SK-N-SH treated with all-trans-retinoic acid at 6 μM for 48 hours (cell line): ENCODE measurements at regions not wholly inside any gene's neighbourhood (a gene's known extent, or its start where the extent isn't known, plus 50 kb on each side); places are given as distances from the start of the nearest gene placed in this dataset.

ENCODE experiments used
- ATAC-seq: fragments of 200-7000 bp; cut with Tn5 transposase; 3 replicates; pipeline ENCODE4 v1.9.1; 2020; ENCODE audit warnings: mild to moderate bottlenecking, moderate library complexity
- ARNTL ChIP-seq: fragments of 450-650 bp; formaldehyde crosslinking; IDR thresholded peaks from 2 replicates; pipeline ENCODE4 v1.5.0; 2020; ENCODE audit warnings: low read depth, mild to moderate bottlenecking, moderate library complexity, borderline replicate concordance
- BACH2 ChIP-seq: fragments of 250-450 bp; sonication (Bioruptor Pico); IDR thresholded peaks from 2 replicates; pipeline ENCODE4 v1.9.0; 2021; ENCODE audit warnings: mild to moderate bottlenecking, borderline replicate concordance
- CREB5 ChIP-seq: fragments of 250-450 bp; sonication (Bioruptor Pico); IDR thresholded peaks from 2 replicates; pipeline ENCODE4 v1.5.1; 2020; ENCODE audit warnings: low read depth, mild to moderate bottlenecking, moderate library complexity
- CSDC2 ChIP-seq: fragments of 250-450 bp; sonication (Bioruptor Pico); IDR thresholded peaks from 2 replicates; pipeline ENCODE4 v1.5.0; 2020; ENCODE audit warnings: mild to moderate bottlenecking, moderate library complexity
- CSRNP3 ChIP-seq: fragments of 250-450 bp; sonication (Bioruptor Pico); IDR thresholded peaks from 2 replicates; pipeline ENCODE4 v1.5.1; 2021; ENCODE audit warnings: mild to moderate bottlenecking, moderate library complexity
- ESRRG ChIP-seq: fragments of 250-450 bp; sonication (Bioruptor Pico); IDR thresholded peaks from 2 replicates; pipeline ENCODE4 v1.6.1; 2021; ENCODE audit warnings: mild to moderate bottlenecking
- GLIS3 ChIP-seq: fragments of 250-450 bp; sonication (Bioruptor Pico); IDR thresholded peaks from 2 replicates; pipeline ENCODE4 v1.5.0; 2020; ENCODE audit warnings: mild to moderate bottlenecking, moderate library complexity
- ISL1 ChIP-seq: fragments of 250-450 bp; sonication (Bioruptor Pico); IDR thresholded peaks from 2 replicates; pipeline ENCODE4 v2.1.2; 2022; ENCODE audit warnings: mild to moderate bottlenecking, moderate library complexity
- OSR1 ChIP-seq: fragments of 250-450 bp; sonication (Bioruptor Pico); IDR thresholded peaks from 2 replicates; pipeline ENCODE4 v1.8.0; 2022; ENCODE audit warnings: moderate library complexity, mild to moderate bottlenecking, inconsistent platforms
- PATZ1 ChIP-seq: fragments of 250-450 bp; sonication (Bioruptor Pico); IDR thresholded peaks from 2 replicates; pipeline ENCODE4 v1.8.0; 2020; ENCODE audit warnings: mild to moderate bottlenecking, moderate library complexity, borderline replicate concordance
- PPARA ChIP-seq: fragments of 250-450 bp; sonication (Bioruptor Pico); IDR thresholded peaks from 2 replicates; pipeline ENCODE4 v1.5.0; 2020; ENCODE audit warnings: mild to moderate bottlenecking, borderline replicate concordance
- SNAI2 ChIP-seq: fragments of 250-450 bp; sonication (Bioruptor Pico); IDR thresholded peaks from 2 replicates; pipeline ENCODE4 v1.5.0; 2020; ENCODE audit warnings: mild to moderate bottlenecking, moderate library complexity
- TCF4 ChIP-seq: fragments of 250-450 bp; sonication (Bioruptor Pico); IDR thresholded peaks from 2 replicates; pipeline ENCODE4 v1.8.0; 2021; ENCODE audit warnings: mild to moderate bottlenecking, moderate library complexity, borderline replicate concordance
- TOX ChIP-seq: fragments of 250-450 bp; sonication (Bioruptor Pico); IDR thresholded peaks from 2 replicates; pipeline ENCODE4 v1.8.0; 2021; ENCODE audit warnings: mild to moderate bottlenecking, moderate library complexity, borderline replicate concordance
- TSHZ2 ChIP-seq: fragments of 250-450 bp; sonication (Bioruptor Pico); IDR thresholded peaks from 2 replicates; pipeline ENCODE4 v1.5.0; 2020; ENCODE audit warnings: mild to moderate bottlenecking, moderate library complexity
- ZC3H10 ChIP-seq: fragments of 250-450 bp; sonication (Bioruptor Pico); IDR thresholded peaks from 2 replicates; pipeline ENCODE4 v1.5.1; 2021; ENCODE audit warnings: mild to moderate bottlenecking, moderate library complexity
- ZFP3 ChIP-seq: fragments of 250-450 bp; sonication (Bioruptor Pico); IDR thresholded peaks from 2 replicates; pipeline ENCODE4 v1.5.0; 2020; ENCODE audit warnings: mild to moderate bottlenecking, moderate library complexity
- ZFP30 ChIP-seq: fragments of 450-650 bp; formaldehyde crosslinking; IDR thresholded peaks from 2 replicates; pipeline ENCODE4 v1.5.0; 2022; ENCODE audit warnings: mild to moderate bottlenecking, moderate library complexity
- ZNF565 ChIP-seq: fragments of 450-650 bp; formaldehyde crosslinking; conservative IDR thresholded peaks from 2 replicates; pipeline ENCODE4 v1.5.0; 2020; ENCODE audit warnings: low read depth, mild to moderate bottlenecking, moderate library complexity
- ZNF70 ChIP-seq: fragments of 450-650 bp; formaldehyde crosslinking; IDR thresholded peaks from 2 replicates; pipeline ENCODE4 v1.5.0; 2020; ENCODE audit warnings: mild to moderate bottlenecking, moderate library complexity
- ZNF8 ChIP-seq: fragments of 450-650 bp; formaldehyde crosslinking; IDR thresholded peaks from 2 replicates; pipeline ENCODE4 v1.5.0; 2020; ENCODE audit warnings: mild to moderate bottlenecking, moderate library complexity

- no peak for TF ChIP-seq CSRNP3 (CRISPR knock-in tag)
- no peak for TF ChIP-seq ZNF70
- TF ChIP-seq TSHZ2 = no peak
- TF ChIP-seq CREB5 (CRISPR knock-in tag) = no peak
- no peak for TF ChIP-seq ESRRG (CRISPR knock-in tag)
- TF ChIP-seq SNAI2 (CRISPR knock-in tag) = no peak
- TF ChIP-seq TOX (CRISPR knock-in tag) = no peak
- TF ChIP-seq ZFP3 (CRISPR knock-in tag) = no peak
- TF ChIP-seq PPARA (CRISPR knock-in tag) = no peak
- TF ChIP-seq ARNTL = no peak
- TF ChIP-seq GLIS3 (CRISPR knock-in tag) = no peak
- no peak for TF ChIP-seq ZNF565 (CRISPR knock-in tag)
- no peak for TF ChIP-seq BACH2
- no peak for TF ChIP-seq CSDC2 (CRISPR knock-in tag)
- TF ChIP-seq ZFP30 (CRISPR knock-in tag) = no peak
- ATAC-seq = no peak
Measured at GRCh38 chr3:34852844-34853439, 786.4 kb upstream of the ARPP21 start.

- TF ChIP-seq CSRNP3 (CRISPR knock-in tag) (no peak), TCF4 (no peak), GLIS3 (CRISPR knock-in tag) (no peak), ZFP30 (CRISPR knock-in tag) (no peak), ZNF8 (CRISPR knock-in tag) (no peak), ZC3H10 (no peak), TOX (CRISPR knock-in tag) (no peak), ZNF70 (no peak), ZFP3 (CRISPR knock-in tag) (no peak)
- TF ChIP-seq, all 23 proteins: peak for 0
- ATAC-seq = no peak
Measured at GRCh38 chr3:34856081-34856947, 783.0 kb upstream of the ARPP21 start.

GRCh38 chr3:34858067-34858660 is 781.2 kb upstream of the ARPP21 start:
- ATAC-seq = no peak
- TF ChIP-seq ZFP30 (CRISPR knock-in tag) = no peak
- TF ChIP-seq ISL1 (CRISPR knock-in tag) = no peak
- no peak for TF ChIP-seq PATZ1
- TF ChIP-seq OSR1 (CRISPR knock-in tag) = no peak
- no peak for TF ChIP-seq CSRNP3 (CRISPR knock-in tag)
- TF ChIP-seq ZFP3 (CRISPR knock-in tag) = no peak
- no peak for TF ChIP-seq TCF4
- no peak for TF ChIP-seq CREB5 (CRISPR knock-in tag)
- TF ChIP-seq ZNF565 (CRISPR knock-in tag) = no peak
- no peak for TF ChIP-seq GLIS3 (CRISPR knock-in tag)
- TF ChIP-seq ESRRG (CRISPR knock-in tag) = no peak
